GM10248 (cell line): ENCODE measurements at regions not wholly inside any gene's neighbourhood (a gene's known extent, or its start where the extent isn't known, plus 50 kb on each side); places are given as distances from the start of the nearest gene placed in this dataset.

ENCODE experiments used
- CTCF ChIA-PET: fragments of 300-600 bp; sonication (Branson Sonifier 250); formaldehyde crosslinking; extraction: SDS; loops from one replicate; lab custom pipeline; 2021; ENCODE audit warnings: antibody characterized with exemption; lab: Yijun Ruan, JAX
- POLR2A ChIA-PET: fragments of 350-650 bp; sonication (Branson Sonifier 250); formaldehyde crosslinking; extraction: SDS; loops from one replicate; lab custom pipeline; 2020; ENCODE audit warnings: antibody characterized with exemption; lab: Yijun Ruan, JAX
- DNase-seq: peaks from one replicate; pipeline ENCODE4 v3.0.0; 2012; ENCODE audit errors: extremely low spot score
- CTCF ChIP-seq: IDR thresholded peaks from 2 replicates; pipeline ENCODE4 v1.5.1; 2012; ENCODE audit warnings: mild to moderate bottlenecking, low read depth; ENCODE audit errors: extremely low read depth, missing control alignments, control extremely low read depth

- POLR2A ChIA-PET, result no interaction called here
- DNase-seq, result no peak
- CTCF ChIA-PET, result interaction anchor here (1.0 to 1.8 kb wide), 2 partner anchors 10 to 116 kb away, joined by 3 to 5 read pairs; no protein-coding TSS in a partner anchor
- TF ChIP-seq CTCF, result no peak
Observed at GRCh38 chr6:44771647-44772415, 384.3 kb downstream of the CDC5L start.

- DNase-seq, result no peak
- ChIA-PET POLR2A (no interaction called here), CTCF (interaction anchor here (1.8 kb wide), 1 partner anchor 11 kb away, joined by 5 read pairs; no protein-coding TSS in a partner anchor)
- TF ChIP-seq CTCF, result no peak
Observed at GRCh38 chr6:44772838-44773237, 385.3 kb downstream of the CDC5L start.

- no peak for DNase-seq
- CTCF ChIA-PET, result interaction anchor here (1.3 to 1.5 kb wide), 3 partner anchors 9 to 14 kb away, joined by 3 read pairs; no protein-coding TSS in a partner anchor
- POLR2A ChIA-PET, result interaction anchor here (0.8 kb wide), 1 partner anchor 1396 kb away, joined by 4 read pairs; the partner anchor contains the start of gene ENPP5
- no peak for TF ChIP-seq CTCF
Observed at GRCh38 chr6:44775121-44775520, 387.6 kb downstream of the CDC5L start.

- POLR2A ChIA-PET, result no interaction called here
- TF ChIP-seq CTCF, result no peak
- DNase-seq, result no peak
- CTCF ChIA-PET, result interaction anchor here (1.2 to 1.5 kb wide), 2 partner anchors 10 kb away, joined by 3 read pairs; no protein-coding TSS in a partner anchor
Observed at GRCh38 chr6:44776344-44776743, 388.8 kb downstream of the CDC5L start.

GRCh38 chr6:44778513-44778912, 391.0 kb downstream of the CDC5L start:
- no peak for TF ChIP-seq CTCF
- CTCF ChIA-PET, result interaction anchor here (1.1 kb wide), 1 partner anchor 41 kb away, joined by 3 read pairs; no protein-coding TSS in a partner anchor
- POLR2A ChIA-PET, result no interaction called here
- DNase-seq, result no peak
